WTC11 (cell line): ENCODE measurements at regions not wholly inside any gene's neighbourhood (a gene's known extent, or its start where the extent isn't known, plus 50 kb on each side); places are given as distances from the start of the nearest gene placed in this dataset.

Source experiments
- ATAC-seq: fragments of 200-7000 bp; cut with Tn5 transposase; 2 replicates; pipeline ENCODE4 v1.10.0; 2021; ENCODE audit warnings: mild to moderate bottlenecking, moderate library complexity
- CTCF ChIA-PET: fragments of 300-600 bp; sonication (Branson Sonifier 250); formaldehyde crosslinking; loops from one replicate; lab custom pipeline; 2021; ENCODE audit warnings: antibody characterized with exemption; lab: Charles Lee
- POLR2A ChIA-PET: fragments of 350-600 bp; sonication (Branson Sonifier 250); formaldehyde crosslinking; loops from one replicate; lab custom pipeline; 2021; ENCODE audit warnings: antibody characterized with exemption; lab: Charles Lee
- DNase-seq: peaks from one replicate; pipeline ENCODE4 v3.0.0; 2021; ENCODE audit warnings: low spot score
- H3K27ac Mint-ChIP-seq: 2 replicates; pipeline ENCODE4 v1.8.0; 2021; ENCODE audit warnings: mixed read lengths
- H3K27me3 Mint-ChIP-seq: 2 replicates; pipeline ENCODE4 v1.8.0; 2021; ENCODE audit warnings: low read depth, mild to moderate bottlenecking, moderate library complexity, mixed read lengths
- H3K36me3 Mint-ChIP-seq: 2 replicates; pipeline ENCODE4 v1.8.0; 2021; ENCODE audit warnings: mixed read lengths
- H3K4me1 Mint-ChIP-seq: 2 replicates; pipeline ENCODE4 v1.8.0; 2022; ENCODE audit warnings: mixed read lengths
- H3K4me3 Mint-ChIP-seq: 2 replicates; pipeline ENCODE4 v1.8.0; 2021; ENCODE audit warnings: mild to moderate bottlenecking, moderate library complexity, mixed read lengths
- H3K9me3 Mint-ChIP-seq: 2 replicates; pipeline ENCODE4 v1.8.0; 2021; ENCODE audit warnings: mixed read lengths
- AFF4 ChIP-seq: sonication (generic); formaldehyde crosslinking; IDR thresholded peaks from 2 replicates; pipeline ENCODE4 v1.8.1; 2023; ENCODE audit warnings: mild to moderate bottlenecking, missing genetic modification reagents, borderline replicate concordance
- ATF6 ChIP-seq: sonication (generic); formaldehyde crosslinking; IDR thresholded peaks from 2 replicates; pipeline ENCODE4 v1.8.1; 2023; ENCODE audit warnings: mild to moderate bottlenecking, missing genetic modification reagents
- CREM ChIP-seq: sonication (generic); formaldehyde crosslinking; IDR thresholded peaks from 2 replicates; pipeline ENCODE4 v1.8.1; 2022; ENCODE audit warnings: mild to moderate bottlenecking, missing genetic modification reagents, moderate library complexity
- E2F4 ChIP-seq: sonication (generic); formaldehyde crosslinking; IDR thresholded peaks from 2 replicates; pipeline ENCODE4 v1.8.1; 2022; ENCODE audit warnings: low read depth, mild to moderate bottlenecking, moderate library complexity, missing genetic modification reagents, borderline replicate concordance
- ESRRA ChIP-seq: sonication (generic); formaldehyde crosslinking; IDR thresholded peaks from 2 replicates; pipeline ENCODE4 v1.8.1; 2022; ENCODE audit warnings: mild to moderate bottlenecking, missing genetic modification reagents, borderline replicate concordance
- FOXP1 ChIP-seq: sonication (generic); formaldehyde crosslinking; IDR thresholded peaks from 2 replicates; pipeline ENCODE4 v1.8.0; 2022; ENCODE audit warnings: missing genetic modification reagents, mild to moderate bottlenecking, moderate library complexity, borderline replicate concordance
- IRF2 ChIP-seq: sonication (generic); formaldehyde crosslinking; IDR thresholded peaks from 2 replicates; pipeline ENCODE4 v1.8.0; 2022; ENCODE audit warnings: low read depth, missing genetic modification reagents, borderline replicate concordance
- JAZF1 ChIP-seq: fragments of 250-450 bp; sonication (Bioruptor Pico); IDR thresholded peaks from 2 replicates; pipeline ENCODE4 v1.9.0; 2021; ENCODE audit warnings: moderate library complexity, mild to moderate bottlenecking, inconsistent platforms
- MXD4 ChIP-seq: fragments of 250-450 bp; sonication (Bioruptor Pico); IDR thresholded peaks from 2 replicates; pipeline ENCODE4 v1.8.0; 2021; ENCODE audit warnings: mild to moderate bottlenecking, moderate library complexity, borderline replicate concordance
- NFATC4 ChIP-seq: fragments of 250-450 bp; sonication (Bioruptor Pico); IDR thresholded peaks from 2 replicates; pipeline ENCODE4 v1.9.0; 2021; ENCODE audit warnings: mild to moderate bottlenecking
- NFE2L1 ChIP-seq: sonication (generic); formaldehyde crosslinking; IDR thresholded peaks from 2 replicates; pipeline ENCODE4 v1.8.1; 2023; ENCODE audit warnings: missing genetic modification reagents
- NR2C2 ChIP-seq: sonication (generic); formaldehyde crosslinking; IDR thresholded peaks from 2 replicates; pipeline ENCODE4 v1.8.0; 2022; ENCODE audit warnings: mild to moderate bottlenecking, missing genetic modification reagents
- OVOL2 ChIP-seq: fragments of 250-450 bp; sonication (Bioruptor Pico); IDR thresholded peaks from 2 replicates; pipeline ENCODE4 v1.9.0; 2021; ENCODE audit warnings: mild to moderate bottlenecking, borderline replicate concordance
- PREB ChIP-seq: sonication (generic); formaldehyde crosslinking; IDR thresholded peaks from 2 replicates; pipeline ENCODE4 v1.8.1; 2022; ENCODE audit warnings: mild to moderate bottlenecking, missing genetic modification reagents, moderate library complexity, borderline replicate concordance
- PRRX2 ChIP-seq: fragments of 250-450 bp; sonication (Bioruptor Pico); IDR thresholded peaks from 2 replicates; pipeline ENCODE4 v1.8.0; 2021; ENCODE audit warnings: mild to moderate bottlenecking
- SOX15 ChIP-seq: fragments of 250-450 bp; sonication (Bioruptor Pico); IDR thresholded peaks from 2 replicates; pipeline ENCODE4 v1.9.0; 2021; ENCODE audit warnings: mild to moderate bottlenecking
- TCF7 ChIP-seq: sonication (generic); formaldehyde crosslinking; IDR thresholded peaks from 2 replicates; pipeline ENCODE4 v1.8.0; 2022; ENCODE audit warnings: mild to moderate bottlenecking, low read depth, missing genetic modification reagents, moderate library complexity
- TEAD1 ChIP-seq: sonication (generic); formaldehyde crosslinking; IDR thresholded peaks from 2 replicates; pipeline ENCODE4 v1.8.0; 2022; ENCODE audit warnings: mild to moderate bottlenecking, missing genetic modification reagents
- ZBTB43 ChIP-seq: sonication (generic); formaldehyde crosslinking; IDR thresholded peaks from 2 replicates; pipeline ENCODE4 v1.8.1; 2023; ENCODE audit warnings: mild to moderate bottlenecking, missing genetic modification reagents
- ZSCAN18 ChIP-seq: fragments of 250-450 bp; sonication (Bioruptor Pico); IDR thresholded peaks from 2 replicates; pipeline ENCODE4 v2.1.2; 2022; ENCODE audit warnings: mild to moderate bottlenecking, moderate library complexity
- TF ChIP-seq, protein P1 (sequence below): sonication (generic); formaldehyde crosslinking; conservative IDR thresholded peaks from 2 replicates; pipeline ENCODE4 v1.8.1; 2022; ENCODE audit warnings: mild to moderate bottlenecking, missing genetic modification reagents
- TF ChIP-seq, protein P2 (sequence below): sonication (generic); formaldehyde crosslinking; IDR thresholded peaks from 2 replicates; pipeline ENCODE4 v1.8.1; 2022; ENCODE audit warnings: missing genetic modification reagents, borderline replicate concordance

DNA sequence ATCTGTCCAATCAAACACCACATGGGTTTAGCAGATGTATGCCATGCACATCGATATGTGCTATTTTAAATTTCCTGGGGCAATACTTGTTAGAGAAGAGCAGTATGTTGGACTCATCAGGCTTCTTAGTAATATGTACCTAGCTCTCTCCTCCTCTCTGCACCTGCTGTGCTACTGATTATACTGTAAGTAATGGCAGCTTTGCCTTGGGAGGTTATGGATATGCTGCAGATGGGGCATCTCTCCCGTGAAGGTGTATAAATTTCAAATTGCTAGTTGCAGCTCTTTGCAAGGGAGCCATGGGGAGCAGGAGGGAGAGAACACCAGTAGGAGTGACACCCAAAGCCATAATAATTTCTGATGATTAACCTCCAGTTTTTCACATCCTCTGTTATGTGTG, 101.5 kb downstream of the SPATA31D1 start:
- Mint-ChIP-seq H3K27me3 (no peaks in the 10 kb centered on the region), H3K27ac (no peak overlapping the region), H3K4me1 (no peaks in the 10 kb centered on the region), H3K4me3 (no peak overlapping the region), H3K36me3 (no peaks in the 10 kb centered on the region), H3K9me3 (peaks cover 11% of the 10 kb centered on the region)
- no peak for DNase-seq
- TF ChIP-seq IRF2 (no peak), JAZF1 (no peak), MXD4 (CRISPR knock-in tag) (no peak)
- no peak for ATAC-seq
- POLR2A ChIA-PET: no interaction called here
- CTCF ChIA-PET: no interaction called here

DNA sequence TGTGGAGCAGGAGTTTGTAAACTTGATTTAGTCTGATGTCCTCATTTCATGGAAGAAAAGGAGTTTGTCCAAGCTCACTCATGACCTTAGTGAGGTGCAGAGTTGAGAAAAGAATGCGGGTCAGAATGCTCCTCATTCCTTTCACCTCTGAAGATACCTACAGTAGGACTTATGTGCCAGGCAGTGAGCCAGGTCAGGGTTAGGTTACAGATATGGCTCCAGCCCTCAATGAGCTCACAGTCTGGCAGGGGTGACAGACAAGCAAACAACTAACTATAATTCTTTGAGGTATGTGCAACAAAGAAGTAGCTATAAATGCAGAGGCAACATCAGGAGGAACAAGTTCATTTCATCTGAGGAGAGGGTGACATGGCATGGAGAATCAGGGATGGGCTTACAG, 102.5 kb downstream of the SPATA31D1 start:
- CTCF ChIA-PET: no interaction called here
- Mint-ChIP-seq H3K36me3 (no peaks in the 10 kb centered on the region), H3K27ac (no peak overlapping the region), H3K4me1 (no peaks in the 10 kb centered on the region), H3K27me3 (no peaks in the 10 kb centered on the region), H3K4me3 (no peak overlapping the region), H3K9me3 (peaks cover 10% of the 10 kb centered on the region)
- TF ChIP-seq E2F4 (CRISPR knock-in tag) (no peak), ESRRA (no peak), PREB (no peak), NFE2L1 (CRISPR knock-in tag) (no peak), NR2C2 (CRISPR knock-in tag) (no peak), ATF6 (CRISPR knock-in tag) (no peak), AFF4 (CRISPR knock-in tag) (no peak), OVOL2 (CRISPR knock-in tag) (no peak), TCF7 (CRISPR knock-in tag) (no peak), NFATC4 (no peak), CREM (no peak), ZSCAN18 (CRISPR knock-in tag) (no peak), TEAD1 (no peak), FOXP1 (no peak), ZBTB43 (no peak), PRRX2 (CRISPR knock-in tag) (no peak), SOX15 (CRISPR knock-in tag) (no peak)
- TF ChIP-seq, protein P1, sequence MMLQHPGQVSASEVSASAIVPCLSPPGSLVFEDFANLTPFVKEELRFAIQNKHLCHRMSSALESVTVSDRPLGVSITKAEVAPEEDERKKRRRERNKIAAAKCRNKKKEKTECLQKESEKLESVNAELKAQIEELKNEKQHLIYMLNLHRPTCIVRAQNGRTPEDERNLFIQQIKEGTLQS: no peak
- TF ChIP-seq, protein P2, sequence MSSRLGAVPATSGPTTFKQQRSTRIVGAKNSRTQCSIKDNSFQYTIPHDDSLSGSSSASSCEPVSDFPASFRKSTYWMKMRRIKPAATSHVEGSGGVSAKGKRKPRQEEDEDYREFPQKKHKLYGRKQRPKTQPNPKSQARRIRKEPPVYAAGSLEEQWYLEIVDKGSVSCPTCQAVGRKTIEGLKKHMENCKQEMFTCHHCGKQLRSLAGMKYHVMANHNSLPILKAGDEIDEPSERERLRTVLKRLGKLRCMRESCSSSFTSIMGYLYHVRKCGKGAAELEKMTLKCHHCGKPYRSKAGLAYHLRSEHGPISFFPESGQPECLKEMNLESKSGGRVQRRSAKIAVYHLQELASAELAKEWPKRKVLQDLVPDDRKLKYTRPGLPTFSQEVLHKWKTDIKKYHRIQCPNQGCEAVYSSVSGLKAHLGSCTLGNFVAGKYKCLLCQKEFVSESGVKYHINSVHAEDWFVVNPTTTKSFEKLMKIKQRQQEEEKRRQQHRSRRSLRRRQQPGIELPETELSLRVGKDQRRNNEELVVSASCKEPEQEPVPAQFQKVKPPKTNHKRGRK (CRISPR knock-in tag): no peak
- no peak for ATAC-seq
- POLR2A ChIA-PET: no interaction called here
- no peak for DNase-seq
